IPS-NIHi11 (cell line): ENCODE measurements at regions not wholly inside any gene's neighbourhood (a gene's known extent, or its start where the extent isn't known, plus 50 kb on each side); places are given as distances from the start of the nearest gene placed in this dataset.
"Not testable (repeated sequence)": the region's sequence is repeated elsewhere in the genome, so short reads cannot be mapped to it uniquely, and the experiment has no call there.

Experiments
- DNase-seq: peaks from one replicate; pipeline ENCODE4 v3.0.0; 2012; ENCODE audit warnings: mixed read lengths, low spot score

DNA sequence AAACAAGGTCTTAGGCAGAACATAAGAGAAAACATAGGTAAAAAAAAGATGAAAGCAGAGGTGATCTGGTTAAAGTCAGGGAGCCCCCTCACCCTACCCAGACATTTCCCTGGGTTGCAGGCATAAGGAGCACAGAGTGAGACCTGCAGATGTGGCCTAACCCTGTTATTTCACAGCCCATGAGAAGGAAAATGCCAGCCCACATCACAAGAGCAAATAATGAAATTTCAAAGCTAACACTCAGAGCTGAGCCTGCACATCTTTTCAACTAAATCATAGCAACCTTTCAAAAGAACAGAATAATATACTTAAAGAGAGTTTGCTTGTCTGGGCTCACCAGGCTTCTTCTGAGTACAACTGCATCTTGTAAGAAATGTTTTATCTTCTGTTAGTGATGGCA is 295.4 kb downstream of the RPAP3 start:
- DNase-seq: no peak

DNA sequence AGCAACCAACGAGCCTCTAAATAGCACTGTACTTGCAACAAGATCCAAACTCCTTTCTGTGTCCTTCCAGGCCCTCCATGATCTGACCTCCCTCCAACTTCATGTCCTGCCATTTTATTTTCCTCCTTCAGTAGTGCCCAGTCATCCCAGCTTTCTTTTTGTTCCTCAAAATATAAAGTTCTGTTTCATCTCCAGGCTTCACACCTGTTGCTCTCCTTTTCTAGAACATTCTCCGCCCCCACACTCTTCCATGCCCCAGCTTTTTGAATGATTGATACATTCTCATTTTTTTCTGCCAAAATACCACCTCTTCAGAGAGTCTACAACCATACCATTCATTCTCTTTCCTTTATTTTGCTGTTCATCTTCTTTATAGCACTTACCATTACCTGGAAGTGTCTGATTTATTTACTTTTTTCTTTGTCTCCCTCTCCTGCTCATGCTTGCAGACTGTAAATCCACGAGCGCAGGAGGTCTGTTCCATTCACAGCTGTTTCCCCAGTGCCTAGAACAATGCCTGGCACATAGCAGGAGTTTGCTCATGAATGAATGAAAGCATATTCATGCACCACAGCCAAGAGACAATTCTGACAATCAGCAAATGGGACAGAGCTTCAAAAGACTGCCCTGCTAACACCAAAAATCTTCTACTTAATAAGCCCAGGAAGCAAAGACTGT is 296.4 kb downstream of the RPAP3 start:
- no peak for DNase-seq

- DNase-seq: peak; percentile 42
Observed at GRCh38 chr12:47408171-47408871, 297.5 kb downstream of the RPAP3 start.

DNA sequence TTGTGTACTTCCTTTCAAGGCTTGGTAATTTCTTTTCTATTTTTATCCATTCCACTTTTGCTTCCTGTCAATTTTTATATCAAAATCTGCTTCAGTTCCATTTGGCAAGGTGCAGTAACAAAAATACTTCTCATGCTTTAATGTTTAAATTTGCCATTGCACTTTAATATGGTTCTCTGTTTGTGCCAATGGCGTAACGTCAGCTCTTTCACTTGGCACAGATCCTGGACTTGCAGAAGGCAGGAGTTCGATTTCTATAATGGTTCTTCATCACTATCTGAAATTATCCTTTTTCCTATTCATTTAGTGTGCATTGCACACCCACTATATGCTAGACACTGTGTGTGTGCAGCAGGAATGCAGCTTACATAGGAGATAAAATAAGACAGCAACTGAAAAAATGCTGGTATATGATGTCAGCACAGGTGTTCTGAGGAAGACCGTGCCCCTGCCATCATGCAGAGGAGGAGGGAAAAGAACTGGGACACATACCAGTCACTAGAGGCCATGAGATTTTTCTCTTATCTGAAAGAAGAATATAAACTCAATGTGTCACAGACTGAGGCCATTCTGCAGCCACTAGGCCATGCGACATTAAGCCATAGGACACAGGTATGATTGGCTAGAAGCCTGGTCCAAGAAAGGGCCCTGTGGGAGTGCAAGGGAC is 298.2 kb downstream of the RPAP3 start:
- DNase-seq: no peak

- DNase-seq: no peak
Observed at GRCh38 chr12:47403681-47404080, 302.1 kb downstream of the RPAP3 start.

GRCh38 chr12:47401196-47401595 is 304.6 kb downstream of the RPAP3 start:
- DNase-seq: not testable (repeated sequence)

DNA sequence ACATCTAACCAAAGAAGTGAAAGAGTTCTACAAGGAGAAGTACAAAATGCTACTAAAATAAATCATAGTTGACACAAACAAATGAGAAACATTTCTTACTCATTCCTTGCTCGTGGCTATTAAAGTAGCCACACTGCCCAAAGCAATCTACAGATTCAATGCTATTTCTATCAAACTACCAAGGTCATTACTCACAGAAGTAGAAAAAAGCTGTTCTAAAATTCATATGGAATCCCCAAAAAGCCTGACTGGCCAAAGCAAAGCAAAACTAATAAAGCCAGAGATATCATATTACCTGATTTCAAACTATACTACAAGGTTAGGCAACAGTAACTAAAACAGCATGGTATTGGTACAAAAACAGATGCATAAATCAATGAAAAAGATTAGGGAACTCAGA is 305.6 kb downstream of the RPAP3 start:
- DNase-seq: no peak

GRCh38 chr12:47397664-47398281 is 308.1 kb downstream of the RPAP3 start:
- no peak for DNase-seq

- no peak for DNase-seq
Observed at GRCh38 chr12:47396902-47397663, 308.7 kb downstream of the RPAP3 start.

DNA sequence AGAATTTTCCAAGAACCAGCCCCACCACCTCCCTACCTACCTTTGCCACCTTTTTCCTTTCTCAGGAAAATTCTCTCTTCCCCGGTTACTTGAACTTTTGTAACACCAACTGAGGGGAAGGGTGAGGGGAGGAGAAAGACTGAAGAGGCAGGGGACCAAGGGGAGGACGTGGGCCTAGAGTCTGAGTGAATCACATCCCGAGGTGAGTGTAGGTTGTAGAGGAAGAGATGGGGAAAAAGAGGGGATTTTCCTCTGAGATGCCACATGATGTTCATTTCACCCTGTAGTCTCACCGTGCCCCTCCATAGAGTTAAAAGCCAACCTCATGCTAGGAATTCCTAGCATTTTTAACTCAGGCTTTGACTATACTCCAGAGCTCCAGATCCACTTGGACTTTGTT is 311.8 kb downstream of the RPAP3 start:
- no peak for DNase-seq

- no peak for DNase-seq
Observed at GRCh38 chr12:47393403-47393790, 312.4 kb downstream of the RPAP3 start.

DNA sequence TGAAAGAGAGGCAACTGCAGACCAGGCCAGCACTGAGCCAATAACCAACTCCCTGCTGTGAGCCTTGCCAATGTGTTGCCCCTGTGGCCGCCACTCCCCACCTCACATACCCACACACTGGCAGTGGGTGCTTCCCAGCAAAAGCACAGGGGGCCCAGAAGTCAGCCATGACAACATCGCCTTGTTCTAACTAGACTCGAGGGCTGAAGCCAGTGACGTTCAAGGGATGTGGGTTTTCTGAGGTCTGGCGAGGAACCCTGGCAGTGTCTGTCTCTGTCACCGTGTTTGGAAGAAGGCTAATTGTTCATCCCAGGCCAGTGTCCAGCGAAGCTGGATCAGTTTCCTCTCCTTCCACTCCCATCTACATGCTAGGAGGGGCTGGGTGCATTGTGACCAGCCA is 311.8 kb upstream of the AMIGO2 start:
- no peak for DNase-seq

- peak; percentile 33 for DNase-seq
Observed at GRCh38 chr12:47388712-47389111, 309.0 kb upstream of the AMIGO2 start.

- DNase-seq: no peak
Observed at GRCh38 chr12:47387994-47388393, 308.2 kb upstream of the AMIGO2 start.

- no peak for DNase-seq
Observed at GRCh38 chr12:47385653-47386052, 305.9 kb upstream of the AMIGO2 start.

GRCh38 chr12:47383942-47384341 is 304.2 kb upstream of the AMIGO2 start:
- no peak for DNase-seq

GRCh38 chr12:47382305-47382704 is 302.5 kb upstream of the AMIGO2 start:
- no peak for DNase-seq

- no peak for DNase-seq
Observed at GRCh38 chr12:47378907-47379306, 299.1 kb upstream of the AMIGO2 start.

DNA sequence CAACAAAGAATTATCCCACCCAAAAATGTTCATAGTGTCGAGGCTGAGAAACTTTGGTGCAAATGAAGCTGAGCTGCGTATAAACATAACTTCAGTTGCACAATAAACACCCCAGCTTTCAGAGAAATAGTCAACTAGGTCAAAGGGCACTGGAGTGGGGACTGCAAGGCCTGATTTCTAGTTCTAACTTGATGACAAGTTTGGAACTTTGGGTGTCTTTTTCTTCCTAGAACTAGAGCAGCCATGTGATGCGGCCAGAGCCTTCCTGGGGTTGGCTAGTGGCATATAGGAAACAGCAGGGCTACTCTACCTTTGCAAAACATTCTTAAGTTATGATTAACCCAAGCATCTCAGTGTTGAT is 298.4 kb upstream of the AMIGO2 start:
- no peak for DNase-seq

- no peak for DNase-seq
Observed at GRCh38 chr12:47377414-47378221, 297.9 kb upstream of the AMIGO2 start.

DNA sequence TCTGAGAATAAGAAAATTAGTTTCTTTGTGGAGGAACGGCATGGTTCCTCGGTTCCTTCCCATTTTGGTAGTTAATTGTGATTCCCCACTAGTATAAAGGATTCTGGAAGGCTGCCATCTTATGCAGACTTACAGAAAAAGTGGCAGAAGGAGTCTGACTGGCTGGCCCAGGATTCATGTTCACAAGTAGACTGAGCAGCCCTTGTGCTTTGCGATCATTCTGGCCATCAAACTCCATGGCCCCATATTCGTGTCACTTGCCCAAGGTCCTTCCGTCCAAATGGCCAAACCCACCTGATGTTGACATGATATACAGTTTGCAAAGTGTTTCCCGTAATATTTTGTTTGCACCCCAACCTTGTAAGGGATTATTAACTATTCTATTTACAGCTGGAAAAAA is 297.2 kb upstream of the AMIGO2 start:
- no peak for DNase-seq
